ENCODE measurements at regions not wholly inside any gene's neighbourhood (a gene's known extent, or its start where the extent isn't known, plus 50 kb on each side); places are given as distances from the start of the nearest gene placed in this dataset.

DNA sequence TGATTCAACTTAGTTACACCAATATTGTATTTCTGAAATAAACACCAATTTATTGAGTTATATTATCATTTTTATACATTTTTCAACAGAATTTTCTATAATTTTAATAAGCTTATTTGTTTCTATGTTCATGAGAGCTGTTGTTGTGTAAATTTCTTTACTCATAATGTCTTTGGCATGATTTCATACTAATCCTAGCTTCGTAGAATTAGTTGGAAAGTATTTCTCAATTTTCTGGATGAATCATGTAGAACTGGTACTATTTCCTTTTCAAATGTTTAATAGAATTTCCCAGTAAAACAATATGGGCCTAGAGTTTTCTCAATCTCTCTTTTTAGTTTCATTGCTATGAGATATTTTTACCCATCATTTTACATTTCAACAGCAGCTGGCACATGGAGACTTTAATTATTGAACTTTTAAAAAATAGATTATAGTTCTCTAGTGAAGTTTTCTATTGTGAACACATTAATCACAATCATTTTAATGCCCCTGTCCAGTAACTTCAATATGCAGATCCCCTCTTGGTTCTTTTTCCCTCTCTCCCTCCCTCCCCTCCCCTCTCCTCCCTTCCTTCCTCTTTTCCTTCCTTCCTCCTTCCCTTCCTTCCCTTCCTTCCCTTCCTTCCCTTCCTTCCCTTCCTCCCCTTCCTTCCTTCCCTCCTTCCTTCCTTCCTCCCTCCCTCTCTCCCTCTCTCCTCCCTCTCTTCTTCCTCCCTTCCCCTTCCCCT, 1357.1 kb downstream of the ZPLD1 start:
- Histone ChIP-seq H2AFZ (ENCODE audit: low read length) (no peak overlapping the region), H3K79me1 (ENCODE audit: insufficient read depth, low read depth, low read length, poor library complexity, severe bottlenecking) (no peaks in the 10 kb centered on the region), H3K4me2 (ENCODE audit: insufficient read depth, insufficient read length, low read length) (no peak overlapping the region), H4K5ac (ENCODE audit: insufficient read length, low read depth, low read length) (no peak overlapping the region), H2AK5ac (ENCODE audit: insufficient read length, low read length) (no peak overlapping the region), H2BK5ac (ENCODE audit: insufficient read length, low read length) (no peak overlapping the region), H3K27ac (ENCODE audit: insufficient read length, low read depth, low read length) (no peak overlapping the region), H3K4ac (ENCODE audit: low read depth, low read length) (no peak overlapping the region), H3K23me2 (ENCODE audit: insufficient read length, low read depth, low read length, poor library complexity, severe bottlenecking) (no peaks in the 10 kb centered on the region), H2BK120ac (ENCODE audit: low read depth, low read length, poor library complexity, severe bottlenecking) (no peak overlapping the region), H3K18ac (ENCODE audit: insufficient read length, low read depth, low read length) (no peak overlapping the region), H3K27me3 (ENCODE audit: insufficient read depth, low read length) (no peaks in the 10 kb centered on the region), H3K9ac (ENCODE audit: extremely low read depth, insufficient read length, low read length) (no peak overlapping the region), H4K20me1 (ENCODE audit: control insufficient read depth, insufficient read depth, insufficient read length) (no peaks in the 10 kb centered on the region), H3K23ac (ENCODE audit: insufficient read length, low read depth, low read length) (no peak overlapping the region), H2BK15ac (ENCODE audit: low read depth, low read length) (no peak overlapping the region), H3K79me2 (ENCODE audit: insufficient read depth, low read length) (no peaks in the 10 kb centered on the region), H3K4me1 (ENCODE audit: insufficient read depth, low read length) (no peaks in the 10 kb centered on the region), H4K91ac (ENCODE audit: insufficient read length, low read depth, low read length) (no peak overlapping the region), H3K14ac (ENCODE audit: insufficient read depth, low read length) (no peak overlapping the region), H3K56ac (ENCODE audit: insufficient read length, low read depth, low read length) (no peak overlapping the region), H2BK12ac (ENCODE audit: insufficient read length, low read depth, low read length) (no peak overlapping the region), H3K9me3 (ENCODE audit: control insufficient read depth, low read depth, low read length) (no peaks in the 10 kb centered on the region), H4K8ac (replicated peaks; ENCODE audit: insufficient read length, low read depth, low read length) (no peak overlapping the region), H3T11ph (ENCODE audit: low read length) (no peak overlapping the region), H2BK20ac (ENCODE audit: low read depth, low read length, poor library complexity, severe bottlenecking) (no peak overlapping the region)
- Mint-ChIP-seq H3K4me3 (no peak overlapping the region), H3K36me3 (ENCODE audit: insufficient read depth in 1 of 3, low read depth in 3 of 3) (no peaks in the 10 kb centered on the region), H3K4me1 (peaks cover 8% of the 10 kb centered on the region in 2 experiments), H3K27me3 (ENCODE audit: low read depth) (no peaks in the 10 kb centered on the region), H3K27ac (no peak overlapping the region), H3K9me3 (no peaks in the 10 kb centered on the region)
- WGBS (ENCODE audit: extremely low coverage, insufficient read length, low lambda C conversion rate) = no CpG with 5 or more reads among the region's 1 CpG
- DNase-seq = no peak
- no peak for TF ChIP-seq CTCF (conservative IDR thresholded peaks at IDR 0.05)
